ENCODE measurements at regions not wholly inside any gene's neighbourhood (a gene's known extent, or its start where the extent isn't known, plus 50 kb on each side); places are given as distances from the start of the nearest gene placed in this dataset.

- no peak for DNase-seq (ENCODE audit: low read depth)
Measured at GRCh38 chr12:91629440-91629839, 446.8 kb upstream of the DCN start.

- no peak for DNase-seq (ENCODE audit: low read depth)
Measured at GRCh38 chr12:91628656-91629055, 446.0 kb upstream of the DCN start.

GRCh38 chr12:91627225-91627624, 444.6 kb upstream of the DCN start:
- no peak for DNase-seq (ENCODE audit: low read depth)

GRCh38 chr12:91622981-91623380, 440.4 kb upstream of the DCN start:
- no peak for DNase-seq (ENCODE audit: low read depth)

GRCh38 chr12:91622037-91622436, 439.4 kb upstream of the DCN start:
- DNase-seq (ENCODE audit: low read depth) = no peak

- DNase-seq (ENCODE audit: low read depth) = peak; percentile 35
Measured at GRCh38 chr12:91620992-91621391, 438.4 kb upstream of the DCN start.

- DNase-seq (ENCODE audit: low read depth) = no peak
Measured at GRCh38 chr12:91620422-91620821, 437.8 kb upstream of the DCN start.

- no peak for DNase-seq (ENCODE audit: low read depth)
Measured at GRCh38 chr12:91618281-91618680, 435.7 kb upstream of the DCN start.

GRCh38 chr12:91617818-91618217, 435.2 kb upstream of the DCN start:
- DNase-seq (ENCODE audit: low read depth) = no peak

- DNase-seq (ENCODE audit: low read depth) = no peak
Measured at GRCh38 chr12:91616416-91616815, 433.8 kb upstream of the DCN start.

GRCh38 chr12:91613223-91613779, 430.7 kb upstream of the DCN start:
- DNase-seq (ENCODE audit: low read depth) = no peak

- no peak for DNase-seq (ENCODE audit: low read depth)
Measured at GRCh38 chr12:91610561-91610960, 427.9 kb upstream of the DCN start.

- no peak for DNase-seq (ENCODE audit: low read depth)
Measured at GRCh38 chr12:91609283-91609682, 426.7 kb upstream of the DCN start.

- DNase-seq (ENCODE audit: low read depth) = no peak
Measured at GRCh38 chr12:91608542-91608941, 425.9 kb upstream of the DCN start.

GRCh38 chr12:91606662-91607377, 424.2 kb upstream of the DCN start:
- DNase-seq (ENCODE audit: low read depth) = no peak

GRCh38 chr12:91604897-91605296, 422.3 kb upstream of the DCN start:
- DNase-seq (ENCODE audit: low read depth) = no peak

GRCh38 chr12:91603060-91603459, 420.4 kb upstream of the DCN start:
- DNase-seq (ENCODE audit: low read depth) = no peak

GRCh38 chr12:91601054-91601453, 418.4 kb upstream of the DCN start:
- DNase-seq (ENCODE audit: low read depth) = no peak

GRCh38 chr12:91594715-91595114, 412.1 kb upstream of the DCN start:
- DNase-seq (ENCODE audit: low read depth) = no peak

- DNase-seq (ENCODE audit: low read depth) = no peak
Measured at GRCh38 chr12:91591639-91591987, 409.0 kb upstream of the DCN start.

- no peak for DNase-seq (ENCODE audit: low read depth)
Measured at GRCh38 chr12:91590966-91591638, 408.5 kb upstream of the DCN start.

- no peak for DNase-seq (ENCODE audit: low read depth)
Measured at GRCh38 chr12:91588874-91589454, 406.3 kb upstream of the DCN start.

- no peak for DNase-seq (ENCODE audit: low read depth)
Measured at GRCh38 chr12:91586015-91586414, 403.4 kb upstream of the DCN start.

Data from Daoy (cell line).